SU-DHL-6 (cell line): ENCODE measurements at regions not wholly inside any gene's neighbourhood (a gene's known extent, or its start where the extent isn't known, plus 50 kb on each side); places are given as distances from the start of the nearest gene placed in this dataset.

Experiments used
- H2AFZ ChIP-seq: fragments of 200-600 bp; sonication (generic); 2 replicates; pipeline ENCODE4 v1.6.1; 2014; ENCODE audit warnings: low read depth, mild to moderate bottlenecking, moderate library complexity, mixed read lengths, antibody characterized with exemption, low read length; ENCODE audit not compliant: severe bottlenecking
- H3F3A ChIP-seq: fragments of 200-600 bp; shearing (Covaris generic); 2 replicates; pipeline ENCODE4 v1.6.0; 2016; ENCODE audit warnings: antibody characterized with exemption, mild to moderate bottlenecking; ENCODE audit not compliant: insufficient read depth
- H3K27ac ChIP-seq: fragments of 200-600 bp; sonication (generic); 2 replicates; pipeline ENCODE4 v1.5.1; 2016; ENCODE audit warnings: low read depth, mild to moderate bottlenecking, low read length, moderate library complexity, mixed read lengths
- H3K27me3 ChIP-seq: fragments of 200-600 bp; sonication (generic), shearing (Covaris generic); 2 replicates; pipeline ENCODE4 v1.6.0; 2014; ENCODE audit warnings: mild to moderate bottlenecking, low read length
- H3K36me3 ChIP-seq: fragments of 200-600 bp; sonication (generic); 2 replicates; pipeline ENCODE4 v1.6.1; 2014; ENCODE audit warnings: mild to moderate bottlenecking, low read length, mixed read lengths
- H3K4me2 ChIP-seq: fragments of 300-600, 200-600 bp; shearing (Covaris generic), sonication (generic); 2 replicates; pipeline ENCODE4 v1.6.0; 2014; ENCODE audit warnings: low read length, low read depth, mild to moderate bottlenecking; ENCODE audit not compliant: poor library complexity, severe bottlenecking
- H3K4me3 ChIP-seq: fragments of 200-600 bp; sonication (generic); 2 replicates; pipeline ENCODE4 v1.5.1; 2014; ENCODE audit warnings: antibody characterized with exemption, low read length, mild to moderate bottlenecking, mixed read lengths; ENCODE audit not compliant: insufficient read depth, poor library complexity, severe bottlenecking
- H3K79me2 ChIP-seq: fragments of 200-600 bp; sonication (generic); 2 replicates; pipeline ENCODE4 v1.6.1; 2014; ENCODE audit warnings: mild to moderate bottlenecking, low read length, moderate library complexity; ENCODE audit not compliant: insufficient read depth
- H3K9ac ChIP-seq: fragments of 200-600 bp; sonication (generic); 2 replicates; pipeline ENCODE4 v1.7.0; 2014; ENCODE audit warnings: mild to moderate bottlenecking, low read length
- H3K9me2 ChIP-seq: fragments of 200-600 bp; sonication (generic); replicated peaks from 2 replicates; pipeline ENCODE4 v1.6.1; 2014; ENCODE audit warnings: low read length; ENCODE audit not compliant: insufficient read depth
- H3K9me3 ChIP-seq: fragments of 200-600 bp; sonication (generic); 2 replicates; pipeline ENCODE4 v1.6.1; 2014; ENCODE audit warnings: low read length, mixed read lengths; ENCODE audit not compliant: insufficient read depth
- H4K20me1 ChIP-seq: fragments of 200-600 bp; sonication (generic); 2 replicates; pipeline ENCODE4 v1.6.1; 2014; ENCODE audit warnings: low read depth, mild to moderate bottlenecking, antibody characterized with exemption, low read length, moderate library complexity, mixed read lengths
- EZH2phosphoT487 ChIP-seq: fragments of 200-600 bp; sonication (generic), shearing (Covaris generic); conservative IDR thresholded peaks from 2 replicates; pipeline ENCODE4 v1.6.1; 2018; ENCODE audit warnings: mild to moderate bottlenecking, antibody characterized with exemption, low read length, moderate library complexity, mixed read lengths
- TF ChIP-seq, protein P1 (sequence below): fragments of 200-600 bp; sonication (generic); IDR thresholded peaks from one replicate; pipeline ENCODE4 v1.5.1; 2017; ENCODE audit warnings: antibody characterized with exemption, mild to moderate bottlenecking, low read length, moderate library complexity; ENCODE audit not compliant: insufficient read depth, poor library complexity, severe bottlenecking

- Histone ChIP-seq H3K27me3 (no peaks in the 10 kb centered on the region), H3K79me2 (no peaks in the 10 kb centered on the region), H2AFZ (no peak overlapping the region), H3F3A (no peaks in the 10 kb centered on the region), H3K4me2 (no peak overlapping the region), H3K9me3 (no peaks in the 10 kb centered on the region), H3K4me3 (no peak overlapping the region), H3K36me3 (no peaks in the 10 kb centered on the region), H3K9ac (no peak overlapping the region), H4K20me1 (no peaks in the 10 kb centered on the region), H3K9me2 (no peaks in the 10 kb centered on the region), H3K27ac (no peak overlapping the region)
- no peak for TF ChIP-seq EZH2phosphoT487
- TF ChIP-seq, protein P1, sequence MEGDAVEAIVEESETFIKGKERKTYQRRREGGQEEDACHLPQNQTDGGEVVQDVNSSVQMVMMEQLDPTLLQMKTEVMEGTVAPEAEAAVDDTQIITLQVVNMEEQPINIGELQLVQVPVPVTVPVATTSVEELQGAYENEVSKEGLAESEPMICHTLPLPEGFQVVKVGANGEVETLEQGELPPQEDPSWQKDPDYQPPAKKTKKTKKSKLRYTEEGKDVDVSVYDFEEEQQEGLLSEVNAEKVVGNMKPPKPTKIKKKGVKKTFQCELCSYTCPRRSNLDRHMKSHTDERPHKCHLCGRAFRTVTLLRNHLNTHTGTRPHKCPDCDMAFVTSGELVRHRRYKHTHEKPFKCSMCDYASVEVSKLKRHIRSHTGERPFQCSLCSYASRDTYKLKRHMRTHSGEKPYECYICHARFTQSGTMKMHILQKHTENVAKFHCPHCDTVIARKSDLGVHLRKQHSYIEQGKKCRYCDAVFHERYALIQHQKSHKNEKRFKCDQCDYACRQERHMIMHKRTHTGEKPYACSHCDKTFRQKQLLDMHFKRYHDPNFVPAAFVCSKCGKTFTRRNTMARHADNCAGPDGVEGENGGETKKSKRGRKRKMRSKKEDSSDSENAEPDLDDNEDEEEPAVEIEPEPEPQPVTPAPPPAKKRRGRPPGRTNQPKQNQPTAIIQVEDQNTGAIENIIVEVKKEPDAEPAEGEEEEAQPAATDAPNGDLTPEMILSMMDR, result no peak
Measured at GRCh38 chr18:78101091-78101490, 851.4 kb downstream of the GALR1 start.

DNA sequence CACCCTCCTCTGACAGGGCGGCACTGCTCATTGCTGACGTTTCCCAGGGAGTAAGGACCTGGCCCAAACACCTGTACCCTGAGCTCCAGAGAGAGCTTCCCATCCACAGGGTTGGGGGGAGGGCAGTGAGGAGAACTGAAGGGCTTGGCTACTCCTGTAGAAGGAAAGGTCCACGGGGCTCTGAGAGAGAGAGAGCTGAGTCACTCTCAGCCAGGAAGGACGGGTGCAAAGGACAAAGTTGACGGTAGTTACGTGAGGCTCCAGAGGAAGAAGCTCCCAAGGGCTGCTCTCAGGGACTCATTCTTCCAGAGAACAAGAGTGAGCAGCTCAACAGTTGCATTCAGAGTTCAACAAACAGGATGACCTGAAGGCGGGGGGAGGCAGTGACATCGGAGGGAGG is 852.5 kb downstream of the GALR1 start:
- Histone ChIP-seq H2AFZ (no peak overlapping the region), H3K9ac (no peak overlapping the region), H3K79me2 (no peaks in the 10 kb centered on the region), H3K4me3 (no peak overlapping the region), H3K9me2 (no peaks in the 10 kb centered on the region), H3F3A (no peaks in the 10 kb centered on the region), H3K27me3 (no peaks in the 10 kb centered on the region), H3K9me3 (no peaks in the 10 kb centered on the region), H4K20me1 (no peaks in the 10 kb centered on the region), H3K27ac (no peak overlapping the region), H3K36me3 (no peaks in the 10 kb centered on the region), H3K4me2 (no peak overlapping the region)
- TF ChIP-seq, protein P1, result no peak
- no peak for TF ChIP-seq EZH2phosphoT487

- no peaks in the 10 kb centered on the region for H3K79me2 ChIP-seq
- no peak overlapping the region for H3K4me2 ChIP-seq
- no peaks in the 10 kb centered on the region for H4K20me1 ChIP-seq
- no peaks in the 10 kb centered on the region for H3K36me3 ChIP-seq
- no peak overlapping the region for H3K27ac ChIP-seq
- no peaks in the 10 kb centered on the region for H3K9me2 ChIP-seq
- no peak overlapping the region for H3K4me3 ChIP-seq
- H3K9ac ChIP-seq, result no peak overlapping the region
- no peak for TF ChIP-seq EZH2phosphoT487
- TF ChIP-seq, protein P1, result no peak
- H3F3A ChIP-seq, result no peaks in the 10 kb centered on the region
- no peaks in the 10 kb centered on the region for H3K27me3 ChIP-seq
- no peak overlapping the region for H2AFZ ChIP-seq
- H3K9me3 ChIP-seq, result no peaks in the 10 kb centered on the region
Measured at GRCh38 chr18:78105611-78106010, 856.0 kb downstream of the GALR1 start.

DNA sequence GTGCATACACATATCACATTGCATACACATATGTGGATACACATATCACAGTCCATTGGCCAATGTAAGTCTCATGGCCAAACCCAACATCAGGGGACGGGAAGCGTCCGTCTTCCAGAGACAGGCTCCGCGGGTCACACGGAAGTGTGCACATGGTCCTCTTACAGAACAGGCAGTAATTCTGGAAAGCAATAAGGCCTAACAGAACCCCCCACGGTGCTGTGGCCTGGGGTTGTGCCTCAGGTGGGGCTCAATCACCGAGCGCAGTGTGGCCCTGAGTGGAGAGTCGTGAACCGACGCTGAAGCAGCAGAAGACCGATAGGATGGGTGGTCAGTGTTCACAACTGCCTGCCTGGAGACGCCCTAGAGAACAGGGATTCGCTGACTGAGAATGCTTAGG is 857.3 kb downstream of the GALR1 start:
- Histone ChIP-seq H3K4me2 (no peak overlapping the region), H3K79me2 (no peaks in the 10 kb centered on the region), H3K27ac (no peak overlapping the region), H3K9me2 (no peaks in the 10 kb centered on the region), H4K20me1 (no peaks in the 10 kb centered on the region), H3K9me3 (no peaks in the 10 kb centered on the region), H2AFZ (no peak overlapping the region), H3K27me3 (no peaks in the 10 kb centered on the region), H3K9ac (no peak overlapping the region), H3K4me3 (no peak overlapping the region), H3K36me3 (no peaks in the 10 kb centered on the region), H3F3A (no peaks in the 10 kb centered on the region)
- TF ChIP-seq, protein P1, result no peak
- TF ChIP-seq EZH2phosphoT487, result no peak
